ENCODE measurements at regions not wholly inside any gene's neighbourhood (a gene's known extent, or its start where the extent isn't known, plus 50 kb on each side); places are given as distances from the start of the nearest gene placed in this dataset.

DNA sequence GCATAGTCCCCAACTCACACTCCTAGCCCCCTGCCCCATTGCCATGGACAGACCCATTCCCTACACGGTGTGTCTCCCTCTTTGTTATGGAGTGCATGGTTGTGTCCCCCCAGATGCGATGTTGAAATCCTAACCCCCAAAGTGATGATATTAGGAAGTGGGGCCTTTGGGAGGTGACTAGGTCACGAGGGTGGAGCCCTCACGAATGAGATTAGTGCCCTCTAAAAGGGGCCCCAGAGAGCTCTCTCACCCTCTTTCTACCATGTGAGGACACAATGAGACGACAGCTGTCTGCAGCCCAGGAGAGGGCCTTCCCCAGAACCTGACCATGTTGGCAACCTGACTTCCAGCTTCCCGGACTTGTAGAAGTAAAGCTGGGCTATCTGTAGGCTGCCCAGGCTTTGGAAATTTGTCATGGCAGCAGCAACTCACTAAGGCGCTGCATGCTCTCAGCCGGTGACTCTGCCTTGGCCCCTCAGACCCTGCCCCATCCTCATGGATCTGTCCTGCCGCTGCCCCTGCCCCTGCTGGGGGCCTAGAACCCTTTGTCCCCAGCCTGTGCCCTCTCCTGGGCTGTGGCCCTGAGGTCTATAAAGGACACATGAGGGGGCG is 318.1 kb upstream of the RTL1 start:
- Histone ChIP-seq H3K4me3 (no peak overlapping the region), H3K27ac (no peak overlapping the region), H3K9me3 (no peaks in the 10 kb centered on the region), H3K27me3 (peaks cover 18% of the 10 kb centered on the region), H3K4me1 (no peaks in the 10 kb centered on the region), H3K36me3 (no peaks in the 10 kb centered on the region)
- peak in 1 of 2 donors; percentile 21 for DNase-seq (ENCODE audit: low spot score in 2 of 2)
- TF ChIP-seq POLR2A (IDR thresholded peaks at IDR 0.05) = no peak
- WGBS = 96% methylated on average over 7 of the region's 10 CpGs

DNA sequence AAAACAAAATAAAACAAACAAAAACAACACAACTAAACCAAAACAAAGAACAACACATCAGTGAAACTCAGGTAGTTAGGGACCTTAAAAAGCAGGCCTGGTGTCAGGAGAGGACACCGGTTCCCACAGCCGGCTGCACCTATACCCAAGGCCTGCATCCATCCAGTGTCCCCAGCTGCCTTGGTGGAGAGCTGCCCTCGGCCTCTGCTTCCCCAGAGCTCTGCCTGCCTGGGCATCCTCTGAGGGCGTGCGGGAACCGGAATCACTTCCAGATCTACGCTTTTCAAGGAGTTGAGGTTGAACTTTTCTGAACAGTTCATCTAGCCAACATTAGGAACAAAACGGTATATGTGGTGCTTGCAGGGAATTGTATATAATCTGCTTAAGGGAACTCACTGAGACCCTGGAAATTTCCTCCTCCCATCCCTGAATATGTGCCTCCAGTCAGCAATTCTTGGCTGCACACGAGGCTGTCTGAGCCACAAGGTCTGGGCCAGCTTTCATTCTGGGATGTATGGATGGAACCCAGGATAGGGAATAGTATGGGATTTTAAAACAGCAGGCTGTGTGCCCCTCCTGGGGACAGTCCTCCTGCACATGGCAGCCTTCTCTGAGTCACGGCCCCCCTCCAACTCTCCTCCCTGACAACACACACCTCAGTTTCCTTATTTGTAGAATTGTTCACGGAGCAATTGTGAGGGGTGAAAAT is 319.0 kb upstream of the RTL1 start:
- Histone ChIP-seq H3K27me3 (peaks cover 18% of the 10 kb centered on the region), H3K4me3 (no peak overlapping the region), H3K9me3 (no peaks in the 10 kb centered on the region), H3K27ac (no peak overlapping the region), H3K4me1 (no peaks in the 10 kb centered on the region), H3K36me3 (no peaks in the 10 kb centered on the region)
- 91% methylated on average over 11 of the region's 11 CpGs for WGBS
- peak in 1 of 2 donors; percentile 38 for DNase-seq (ENCODE audit: low spot score in 2 of 2)
- TF ChIP-seq EP300 (IDR thresholded peaks at IDR 0.05) (no peak), POLR2A (IDR thresholded peaks at IDR 0.05) (no peak), POLR2AphosphoS5 (IDR thresholded peaks at IDR 0.05) (no peak)
- TF ChIP-seq, protein P1, sequence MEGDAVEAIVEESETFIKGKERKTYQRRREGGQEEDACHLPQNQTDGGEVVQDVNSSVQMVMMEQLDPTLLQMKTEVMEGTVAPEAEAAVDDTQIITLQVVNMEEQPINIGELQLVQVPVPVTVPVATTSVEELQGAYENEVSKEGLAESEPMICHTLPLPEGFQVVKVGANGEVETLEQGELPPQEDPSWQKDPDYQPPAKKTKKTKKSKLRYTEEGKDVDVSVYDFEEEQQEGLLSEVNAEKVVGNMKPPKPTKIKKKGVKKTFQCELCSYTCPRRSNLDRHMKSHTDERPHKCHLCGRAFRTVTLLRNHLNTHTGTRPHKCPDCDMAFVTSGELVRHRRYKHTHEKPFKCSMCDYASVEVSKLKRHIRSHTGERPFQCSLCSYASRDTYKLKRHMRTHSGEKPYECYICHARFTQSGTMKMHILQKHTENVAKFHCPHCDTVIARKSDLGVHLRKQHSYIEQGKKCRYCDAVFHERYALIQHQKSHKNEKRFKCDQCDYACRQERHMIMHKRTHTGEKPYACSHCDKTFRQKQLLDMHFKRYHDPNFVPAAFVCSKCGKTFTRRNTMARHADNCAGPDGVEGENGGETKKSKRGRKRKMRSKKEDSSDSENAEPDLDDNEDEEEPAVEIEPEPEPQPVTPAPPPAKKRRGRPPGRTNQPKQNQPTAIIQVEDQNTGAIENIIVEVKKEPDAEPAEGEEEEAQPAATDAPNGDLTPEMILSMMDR (IDR thresholded peaks at IDR 0.05) = no peak

DNA sequence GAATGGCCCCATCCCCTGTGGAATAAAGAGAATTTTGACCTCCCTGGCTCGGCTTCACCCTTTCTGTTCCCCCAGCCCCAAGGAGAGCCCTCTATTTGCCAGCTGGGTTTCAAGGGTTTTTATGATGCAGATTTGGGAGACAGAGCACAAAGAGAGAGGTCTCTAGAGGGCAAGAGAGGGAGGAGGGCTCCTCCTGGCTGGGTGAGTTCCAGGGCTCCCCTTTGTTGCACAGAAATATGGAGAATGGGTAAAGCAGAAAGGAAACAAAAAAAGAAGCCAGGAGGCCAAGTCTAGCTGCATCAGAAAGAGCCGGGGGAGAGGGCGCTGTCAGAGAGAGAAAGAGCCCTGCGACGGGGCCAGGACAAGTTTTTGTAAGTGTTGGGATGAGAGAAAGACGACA is 319.6 kb upstream of the RTL1 start:
- Histone ChIP-seq H3K27me3 (peaks cover 18% of the 10 kb centered on the region), H3K9me3 (no peaks in the 10 kb centered on the region), H3K36me3 (no peaks in the 10 kb centered on the region), H3K27ac (no peak overlapping the region), H3K4me3 (no peak overlapping the region), H3K4me1 (no peaks in the 10 kb centered on the region)
- DNase-seq (ENCODE audit: low spot score in 2 of 2) = no peak
- 74% methylated on average over 6 of the region's 6 CpGs for WGBS
- TF ChIP-seq, protein P1 (IDR thresholded peaks at IDR 0.05) = no peak
- TF ChIP-seq POLR2A (IDR thresholded peaks at IDR 0.05) = no peak
- TF ChIP-seq EP300 (IDR thresholded peaks at IDR 0.05) = no peak
- TF ChIP-seq POLR2AphosphoS5 (IDR thresholded peaks at IDR 0.05) = no peak

DNA sequence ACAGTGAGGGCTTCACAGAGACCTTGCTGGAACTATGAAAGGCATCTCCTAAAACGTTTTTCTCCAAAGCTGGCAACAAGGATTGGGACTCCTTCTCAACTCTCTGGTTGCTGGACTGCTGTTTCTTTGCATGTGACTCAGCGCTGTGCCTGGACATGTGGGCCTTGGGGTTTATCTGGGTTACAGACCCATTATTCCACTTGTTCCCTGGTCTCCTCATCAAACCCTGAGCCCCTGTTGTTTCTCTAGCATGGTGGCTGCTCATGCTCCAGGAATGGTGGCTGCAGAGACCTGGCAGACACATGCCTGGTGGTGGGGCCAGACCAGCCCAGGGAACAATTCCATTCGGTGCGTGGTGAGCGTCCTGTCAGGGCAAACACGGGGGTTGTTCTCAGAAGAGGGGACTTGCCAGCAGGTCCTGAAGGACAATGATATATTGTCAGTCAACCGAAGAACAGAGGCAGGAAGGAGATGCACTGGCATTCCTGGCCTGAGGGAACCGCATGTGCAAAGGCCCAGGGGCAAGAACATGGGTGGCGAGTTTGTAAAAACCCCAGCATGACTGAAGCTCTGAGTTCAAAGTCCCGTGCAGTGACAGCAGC is 320.1 kb upstream of the RTL1 start:
- WGBS = 76% methylated on average over 10 of the region's 10 CpGs
- no peaks in the 10 kb centered on the region for H3K9me3 ChIP-seq
- TF ChIP-seq, protein P1 (IDR thresholded peaks at IDR 0.05) = no peak
- TF ChIP-seq EP300 (IDR thresholded peaks at IDR 0.05) = no peak
- TF ChIP-seq POLR2A (IDR thresholded peaks at IDR 0.05) = no peak
- TF ChIP-seq POLR2AphosphoS5 (IDR thresholded peaks at IDR 0.05) = no peak
- no peaks in the 10 kb centered on the region for H3K36me3 ChIP-seq
- H3K4me3 ChIP-seq = no peak overlapping the region
- no peak overlapping the region for H3K27ac ChIP-seq
- no peaks in the 10 kb centered on the region for H3K4me1 ChIP-seq
- H3K27me3 ChIP-seq = peaks cover 18% of the 10 kb centered on the region
- DNase-seq (ENCODE audit: low spot score in 2 of 2) = peak in 1 of 2 donors; percentile 36

DNA sequence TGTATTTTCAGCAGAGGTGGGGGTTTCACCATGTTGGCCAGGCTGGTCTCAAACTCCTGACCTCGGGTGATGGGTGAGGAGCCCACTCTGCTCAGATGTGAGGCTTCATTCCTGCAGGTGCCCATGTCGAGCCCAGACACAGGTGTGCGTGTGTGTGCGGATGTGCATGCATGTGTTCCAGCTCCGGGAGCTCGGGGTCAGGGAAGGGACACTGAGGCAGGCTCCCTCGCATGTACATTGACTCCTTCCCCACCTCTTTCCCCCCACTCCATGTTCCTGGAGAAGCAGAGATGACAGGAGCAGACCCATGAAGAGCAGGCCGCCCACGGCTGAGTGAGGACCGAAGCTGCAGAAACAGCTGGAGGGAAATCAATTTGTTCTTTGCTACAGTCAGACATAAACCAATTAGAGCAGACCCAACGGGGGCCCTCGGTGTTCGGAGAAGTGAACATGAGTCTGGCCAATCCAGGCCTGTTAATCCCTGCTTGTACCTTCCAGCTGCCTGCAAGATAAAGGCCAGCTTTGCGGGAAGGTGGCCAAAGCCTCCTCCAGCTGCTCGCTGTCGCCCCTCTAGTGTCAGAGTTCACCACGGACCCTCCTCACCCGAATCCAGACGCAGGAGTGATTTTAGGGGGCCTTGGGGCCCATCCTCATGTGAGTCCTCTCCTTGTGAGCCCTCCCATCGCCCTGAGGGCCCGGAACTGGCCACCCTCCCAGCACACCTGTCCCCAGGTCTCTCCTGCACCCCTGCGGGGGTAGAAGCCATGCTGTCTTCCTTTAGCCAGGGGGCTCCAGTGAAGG is 321.0 kb upstream of the RTL1 start:
- peak; percentile 44 to 77 for DNase-seq (ENCODE audit: low spot score in 2 of 2)
- Histone ChIP-seq H3K4me1 (no peaks in the 10 kb centered on the region), H3K36me3 (no peaks in the 10 kb centered on the region), H3K27me3 (peaks cover 18% of the 10 kb centered on the region), H3K9me3 (no peaks in the 10 kb centered on the region), H3K27ac (no peak overlapping the region), H3K4me3 (no peak overlapping the region)
- 73% methylated on average over 12 of the region's 22 CpGs for WGBS
- no peak for TF ChIP-seq POLR2A (IDR thresholded peaks at IDR 0.05)
- TF ChIP-seq, protein P1 (IDR thresholded peaks at IDR 0.05) = no peak
- no peak for TF ChIP-seq EP300 (IDR thresholded peaks at IDR 0.05)
- no peak for TF ChIP-seq POLR2AphosphoS5 (IDR thresholded peaks at IDR 0.05)

Data from suprapubic skin (tissue), 4 donors.